ENCODE measurements at regions not wholly inside any gene's neighbourhood (a gene's known extent, or its start where the extent isn't known, plus 50 kb on each side); places are given as distances from the start of the nearest gene placed in this dataset.

DNA sequence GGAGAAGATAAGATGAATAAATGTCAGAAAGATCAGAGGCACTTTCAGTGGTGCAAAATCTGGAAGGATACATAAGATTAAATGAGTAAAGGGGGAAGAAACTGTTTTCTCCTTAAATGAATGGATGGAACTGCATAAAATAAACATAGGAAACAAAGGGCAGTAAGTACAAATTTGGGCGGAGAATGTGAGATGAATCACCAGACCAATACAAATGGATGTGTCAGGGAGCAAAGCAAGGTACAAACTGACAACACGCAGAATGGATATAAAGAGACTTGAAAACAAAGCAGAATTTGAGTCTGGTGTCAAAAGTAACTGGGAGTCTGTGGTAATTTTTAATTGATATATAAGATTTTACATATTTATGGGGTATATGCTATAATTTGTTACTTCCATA, 175.3 kb upstream of the PCDH18 start:
- TF ChIP-seq, protein P1, sequence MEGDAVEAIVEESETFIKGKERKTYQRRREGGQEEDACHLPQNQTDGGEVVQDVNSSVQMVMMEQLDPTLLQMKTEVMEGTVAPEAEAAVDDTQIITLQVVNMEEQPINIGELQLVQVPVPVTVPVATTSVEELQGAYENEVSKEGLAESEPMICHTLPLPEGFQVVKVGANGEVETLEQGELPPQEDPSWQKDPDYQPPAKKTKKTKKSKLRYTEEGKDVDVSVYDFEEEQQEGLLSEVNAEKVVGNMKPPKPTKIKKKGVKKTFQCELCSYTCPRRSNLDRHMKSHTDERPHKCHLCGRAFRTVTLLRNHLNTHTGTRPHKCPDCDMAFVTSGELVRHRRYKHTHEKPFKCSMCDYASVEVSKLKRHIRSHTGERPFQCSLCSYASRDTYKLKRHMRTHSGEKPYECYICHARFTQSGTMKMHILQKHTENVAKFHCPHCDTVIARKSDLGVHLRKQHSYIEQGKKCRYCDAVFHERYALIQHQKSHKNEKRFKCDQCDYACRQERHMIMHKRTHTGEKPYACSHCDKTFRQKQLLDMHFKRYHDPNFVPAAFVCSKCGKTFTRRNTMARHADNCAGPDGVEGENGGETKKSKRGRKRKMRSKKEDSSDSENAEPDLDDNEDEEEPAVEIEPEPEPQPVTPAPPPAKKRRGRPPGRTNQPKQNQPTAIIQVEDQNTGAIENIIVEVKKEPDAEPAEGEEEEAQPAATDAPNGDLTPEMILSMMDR (IDR thresholded peaks at IDR 0.05) = no peak
- no peak for TF ChIP-seq POLR2A (IDR thresholded peaks at IDR 0.05)

Data from body of pancreas (tissue), 4 donors.